ENCODE measurements at regions not wholly inside any gene's neighbourhood (a gene's known extent, or its start where the extent isn't known, plus 50 kb on each side); places are given as distances from the start of the nearest gene placed in this dataset.
A peak's percentile ranks its signal among the peaks of the same experiment; 100 is the strongest.
"Not testable (repeated sequence)": the region's sequence is repeated elsewhere in the genome, so short reads cannot be mapped to it uniquely, and the experiment has no call there.

- no peak for DNase-seq
These were observed 209.3 kb upstream of the PROK2 start for GRCh38 chr3:71994203-71994602.

GRCh38 chr3:71991681-71992080 lies 206.7 kb upstream of the PROK2 start:
- no peak for DNase-seq

GRCh38 chr3:71991046-71991445 lies 206.1 kb upstream of the PROK2 start:
- DNase-seq, result no peak

- DNase-seq, result no peak
These were observed 205.6 kb upstream of the PROK2 start for GRCh38 chr3:71990545-71990944.

- no peak for DNase-seq
These were observed 204.2 kb upstream of the PROK2 start for GRCh38 chr3:71989165-71989564.

GRCh38 chr3:71987828-71988227 lies 202.9 kb upstream of the PROK2 start:
- DNase-seq, result peak; percentile 45

- no peak for DNase-seq
These were observed 202.3 kb upstream of the PROK2 start for GRCh38 chr3:71987089-71987735.

GRCh38 chr3:71986606-71987005 lies 201.7 kb upstream of the PROK2 start:
- no peak for DNase-seq

- no peak for DNase-seq
These were observed 200.1 kb upstream of the PROK2 start for GRCh38 chr3:71984843-71985613.

GRCh38 chr3:71983694-71984093 lies 198.7 kb upstream of the PROK2 start:
- DNase-seq, result no peak

- DNase-seq, result not testable (repeated sequence)
These were observed 197.7 kb upstream of the PROK2 start for GRCh38 chr3:71982506-71983258.

- DNase-seq, result no peak
These were observed 194.2 kb upstream of the PROK2 start for GRCh38 chr3:71979175-71979574.

- DNase-seq, result no peak
These were observed 193.3 kb upstream of the PROK2 start for GRCh38 chr3:71978150-71978721.

GRCh38 chr3:71977525-71977924 lies 192.6 kb upstream of the PROK2 start:
- DNase-seq, result no peak

- DNase-seq, result no peak
These were observed 190.6 kb upstream of the PROK2 start for GRCh38 chr3:71975573-71975972.

- DNase-seq, result no peak
These were observed 189.8 kb upstream of the PROK2 start for GRCh38 chr3:71974786-71975185.

GRCh38 chr3:71973274-71974030 lies 188.5 kb upstream of the PROK2 start:
- DNase-seq, result no peak

- no peak for DNase-seq
These were observed 187.1 kb upstream of the PROK2 start for GRCh38 chr3:71972031-71972430.

GRCh38 chr3:71968544-71968943 lies 183.6 kb upstream of the PROK2 start:
- DNase-seq, result no peak

- no peak for DNase-seq
These were observed 181.2 kb upstream of the PROK2 start for GRCh38 chr3:71966185-71966584.

GRCh38 chr3:71964170-71964569 lies 179.2 kb upstream of the PROK2 start:
- DNase-seq, result no peak

GRCh38 chr3:71962561-71963240 lies 177.8 kb upstream of the PROK2 start:
- DNase-seq, result no peak

All from left hindlimb (tissue), 1 donor.